ENCODE measurements at regions not wholly inside any gene's neighbourhood (a gene's known extent, or its start where the extent isn't known, plus 50 kb on each side); places are given as distances from the start of the nearest gene placed in this dataset.

DNA sequence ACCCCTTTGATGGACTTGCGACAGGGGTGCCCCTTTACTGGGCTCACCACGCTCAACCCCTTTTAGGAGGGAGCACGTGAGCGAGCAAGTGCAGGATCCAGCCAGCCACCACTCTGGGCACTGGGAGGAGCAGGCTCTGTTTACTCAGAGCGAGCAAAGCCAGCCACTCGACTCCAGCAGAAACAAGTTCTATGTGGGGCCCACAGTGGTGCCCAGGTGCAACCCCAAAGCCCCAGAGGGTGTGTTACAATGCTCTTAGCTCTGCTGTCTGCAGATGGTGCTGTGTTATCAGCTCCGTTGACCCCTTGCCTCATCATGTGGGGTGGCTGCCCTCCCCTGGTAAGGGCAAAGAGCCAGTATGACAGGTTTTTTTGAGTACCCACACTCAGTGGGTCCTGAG is 120.3 kb upstream of the SUCLG2 start:
- TF ChIP-seq EZH2 (IDR thresholded peaks at IDR 0.05) (no peak), POLR2AphosphoS5 (IDR thresholded peaks at IDR 0.05; ENCODE audit: borderline replicate concordance, low read depth, low read length) (no peak)
